SU-DHL-6 (cell line): ENCODE measurements at regions not wholly inside any gene's neighbourhood (a gene's known extent, or its start where the extent isn't known, plus 50 kb on each side); places are given as distances from the start of the nearest gene placed in this dataset.

ENCODE experiments used
- EZH2phosphoT487 ChIP-seq: fragments of 200-600 bp; sonication (generic), shearing (Covaris generic); conservative IDR thresholded peaks from 2 replicates; pipeline ENCODE4 v1.6.1; 2018; ENCODE audit warnings: mild to moderate bottlenecking, antibody characterized with exemption, low read length, moderate library complexity, mixed read lengths
- TF ChIP-seq, protein P1 (sequence below): fragments of 200-600 bp; sonication (generic); IDR thresholded peaks from one replicate; pipeline ENCODE4 v1.5.1; 2017; ENCODE audit warnings: antibody characterized with exemption, mild to moderate bottlenecking, low read length, moderate library complexity; ENCODE audit not compliant: insufficient read depth, poor library complexity, severe bottlenecking

DNA sequence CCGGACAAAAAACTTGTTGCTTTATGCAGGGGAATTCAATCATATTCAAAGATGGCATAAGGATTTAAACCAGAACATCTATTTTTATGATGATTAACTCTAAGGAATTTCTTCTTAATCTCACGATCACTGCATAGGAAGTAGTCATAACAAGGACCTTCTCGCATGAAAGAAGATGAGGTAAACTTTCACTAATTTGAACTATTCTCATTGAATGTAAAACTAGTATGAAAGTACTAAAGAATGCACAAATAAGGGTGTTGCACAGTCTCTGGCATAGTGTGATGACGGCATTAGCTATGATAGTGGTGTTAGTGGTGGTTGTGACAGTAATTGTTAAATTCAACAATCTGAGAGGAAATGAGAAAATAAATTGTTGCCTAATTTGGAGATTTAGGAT lies 280.0 kb downstream of the SLC6A15 start:
- TF ChIP-seq, protein P1, sequence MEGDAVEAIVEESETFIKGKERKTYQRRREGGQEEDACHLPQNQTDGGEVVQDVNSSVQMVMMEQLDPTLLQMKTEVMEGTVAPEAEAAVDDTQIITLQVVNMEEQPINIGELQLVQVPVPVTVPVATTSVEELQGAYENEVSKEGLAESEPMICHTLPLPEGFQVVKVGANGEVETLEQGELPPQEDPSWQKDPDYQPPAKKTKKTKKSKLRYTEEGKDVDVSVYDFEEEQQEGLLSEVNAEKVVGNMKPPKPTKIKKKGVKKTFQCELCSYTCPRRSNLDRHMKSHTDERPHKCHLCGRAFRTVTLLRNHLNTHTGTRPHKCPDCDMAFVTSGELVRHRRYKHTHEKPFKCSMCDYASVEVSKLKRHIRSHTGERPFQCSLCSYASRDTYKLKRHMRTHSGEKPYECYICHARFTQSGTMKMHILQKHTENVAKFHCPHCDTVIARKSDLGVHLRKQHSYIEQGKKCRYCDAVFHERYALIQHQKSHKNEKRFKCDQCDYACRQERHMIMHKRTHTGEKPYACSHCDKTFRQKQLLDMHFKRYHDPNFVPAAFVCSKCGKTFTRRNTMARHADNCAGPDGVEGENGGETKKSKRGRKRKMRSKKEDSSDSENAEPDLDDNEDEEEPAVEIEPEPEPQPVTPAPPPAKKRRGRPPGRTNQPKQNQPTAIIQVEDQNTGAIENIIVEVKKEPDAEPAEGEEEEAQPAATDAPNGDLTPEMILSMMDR, result no peak
- TF ChIP-seq EZH2phosphoT487, result no peak
